ENCODE measurements at regions not wholly inside any gene's neighbourhood (a gene's known extent, or its start where the extent isn't known, plus 50 kb on each side); places are given as distances from the start of the nearest gene placed in this dataset.

DNA sequence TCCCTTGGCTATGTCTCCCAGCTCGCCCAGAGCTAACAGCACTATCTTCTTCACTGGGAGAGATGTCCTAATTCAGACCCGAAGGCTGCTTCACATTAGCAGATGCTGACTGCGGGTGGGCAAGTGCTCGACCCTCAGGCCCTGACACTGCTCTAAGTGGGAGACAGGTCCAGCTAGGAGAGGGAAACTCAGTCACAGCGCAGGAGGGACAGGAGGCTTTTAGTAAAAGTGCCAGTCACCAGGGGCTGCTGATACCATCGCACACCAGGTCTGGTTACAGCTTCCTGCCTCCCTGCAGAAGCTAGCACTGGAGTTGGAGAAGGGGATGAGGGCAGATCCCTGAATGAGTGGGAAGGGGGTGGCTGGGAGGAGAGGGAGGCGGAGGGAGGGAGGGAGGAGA lies 365.8 kb upstream of the RGMA start:
- no peak for DNase-seq (ENCODE audit: low spot score in 2 of 2)
- WGBS, 2 donors, result 74 to 75% methylated on average over 7 of the region's 7 CpGs
- TF ChIP-seq, protein P1, sequence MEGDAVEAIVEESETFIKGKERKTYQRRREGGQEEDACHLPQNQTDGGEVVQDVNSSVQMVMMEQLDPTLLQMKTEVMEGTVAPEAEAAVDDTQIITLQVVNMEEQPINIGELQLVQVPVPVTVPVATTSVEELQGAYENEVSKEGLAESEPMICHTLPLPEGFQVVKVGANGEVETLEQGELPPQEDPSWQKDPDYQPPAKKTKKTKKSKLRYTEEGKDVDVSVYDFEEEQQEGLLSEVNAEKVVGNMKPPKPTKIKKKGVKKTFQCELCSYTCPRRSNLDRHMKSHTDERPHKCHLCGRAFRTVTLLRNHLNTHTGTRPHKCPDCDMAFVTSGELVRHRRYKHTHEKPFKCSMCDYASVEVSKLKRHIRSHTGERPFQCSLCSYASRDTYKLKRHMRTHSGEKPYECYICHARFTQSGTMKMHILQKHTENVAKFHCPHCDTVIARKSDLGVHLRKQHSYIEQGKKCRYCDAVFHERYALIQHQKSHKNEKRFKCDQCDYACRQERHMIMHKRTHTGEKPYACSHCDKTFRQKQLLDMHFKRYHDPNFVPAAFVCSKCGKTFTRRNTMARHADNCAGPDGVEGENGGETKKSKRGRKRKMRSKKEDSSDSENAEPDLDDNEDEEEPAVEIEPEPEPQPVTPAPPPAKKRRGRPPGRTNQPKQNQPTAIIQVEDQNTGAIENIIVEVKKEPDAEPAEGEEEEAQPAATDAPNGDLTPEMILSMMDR (IDR thresholded peaks at IDR 0.05), result no peak

DNA sequence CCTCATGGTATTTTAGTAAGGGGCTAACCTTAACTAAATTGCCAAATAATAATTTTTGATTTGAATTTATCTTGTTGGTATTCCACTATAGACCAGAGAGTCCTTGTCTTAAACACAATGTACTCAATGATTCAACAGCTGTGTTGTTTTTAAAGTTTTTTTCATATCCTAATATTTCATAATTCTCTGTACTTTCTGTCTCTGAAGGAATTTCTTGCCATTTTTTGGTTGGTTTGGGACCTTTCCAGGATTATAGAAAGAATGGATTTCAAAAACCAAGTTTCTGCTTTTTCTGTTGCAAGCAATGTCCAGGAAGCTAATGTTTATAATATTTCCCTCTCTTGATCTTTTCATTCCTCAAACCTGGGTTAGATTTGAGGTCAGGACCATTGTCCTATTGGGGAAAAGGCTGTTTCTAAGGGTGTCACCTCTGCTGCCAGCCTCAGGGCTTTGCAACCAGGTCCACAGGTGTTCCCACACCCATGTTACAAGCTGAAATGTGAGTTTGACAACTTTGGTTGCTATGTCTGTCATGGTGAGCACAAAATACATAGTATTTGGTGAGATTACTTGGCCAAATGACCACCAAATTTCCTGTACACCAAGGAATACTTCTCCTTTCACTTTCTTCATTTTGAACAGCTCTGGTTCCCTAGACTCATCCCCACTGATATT lies 363.7 kb upstream of the RGMA start:
- H3K4me3 ChIP-seq (ENCODE audit: low read depth, poor library complexity, severe bottlenecking), result no peak overlapping the region
- DNase-seq (ENCODE audit: low spot score in 2 of 2), result no peak
- TF ChIP-seq, protein P1 (IDR thresholded peaks at IDR 0.05), result no peak
- no peak for TF ChIP-seq POLR2A (IDR thresholded peaks at IDR 0.05)
- intact Hi-C loops (cut with DNase I; ENCODE audit: low total_unique reads), result no loop called here

More for the DNA sequence above, 365.8 kb upstream of the RGMA start:
- intact Hi-C loops (cut with DNase I; ENCODE audit: low total_unique reads), result no loop called here
- H3K4me3 ChIP-seq (ENCODE audit: low read depth, poor library complexity, severe bottlenecking), result no peak overlapping the region

- no peak overlapping the region for H3K4me3 ChIP-seq (ENCODE audit: low read depth, poor library complexity, severe bottlenecking)
- intact Hi-C loops (cut with DNase I; ENCODE audit: low total_unique reads), result no loop called here
- 24 to 25% methylated on average over 2 of the region's 2 CpGs for whole genome bisulfite sequencing, 2 donors
- TF ChIP-seq, protein P1 (IDR thresholded peaks at IDR 0.05), result no peak
- TF ChIP-seq POLR2A (IDR thresholded peaks at IDR 0.05), result no peak
- no peak for DNase-seq (ENCODE audit: low spot score in 2 of 2)
Observed at GRCh38 chr15:93451822-93452221, 362.8 kb upstream of the RGMA start.

DNA sequence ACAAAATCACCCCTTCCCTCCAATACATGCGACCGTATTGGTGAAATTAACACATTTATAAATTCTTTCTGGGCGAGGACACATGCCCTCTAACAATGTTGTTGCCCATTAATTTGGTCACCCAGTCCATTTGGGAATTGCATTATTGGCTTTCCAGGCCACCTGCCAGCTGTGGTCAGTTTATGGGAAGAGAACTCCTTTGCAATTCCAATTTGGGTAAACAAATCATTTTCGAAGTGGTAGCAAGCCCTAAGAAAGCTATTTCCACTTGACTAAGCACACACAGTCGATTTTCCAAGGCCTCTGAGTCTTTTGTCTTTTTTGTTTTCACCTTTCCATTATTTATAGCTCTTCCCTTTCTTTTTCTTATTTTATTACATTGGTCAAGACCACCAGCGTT lies 362.3 kb upstream of the RGMA start:
- peak in 1 of 2 donors; percentile 27 for DNase-seq (ENCODE audit: low spot score in 2 of 2)
- 47 to 63% methylated on average over 6 of the region's 6 CpGs for WGBS, 2 donors
- no peak overlapping the region for H3K4me3 ChIP-seq (ENCODE audit: low read depth, poor library complexity, severe bottlenecking)
- intact Hi-C loops (cut with DNase I; ENCODE audit: low total_unique reads), result no loop called here
- TF ChIP-seq POLR2A (IDR thresholded peaks at IDR 0.05), result no peak
- TF ChIP-seq, protein P1 (IDR thresholded peaks at IDR 0.05), result no peak

- H3K4me3 ChIP-seq (ENCODE audit: low read depth, poor library complexity, severe bottlenecking), result no peak overlapping the region
- TF ChIP-seq, protein P1 (IDR thresholded peaks at IDR 0.05), result no peak
- no peak for TF ChIP-seq POLR2A (IDR thresholded peaks at IDR 0.05)
- DNase-seq (ENCODE audit: low spot score in 2 of 2), result no peak
- intact Hi-C loops (cut with DNase I; ENCODE audit: low total_unique reads), result no loop called here
- 63 to 68% methylated on average over 2 of the region's 2 CpGs for WGBS, 2 donors
Observed at GRCh38 chr15:93449798-93450197, 360.8 kb upstream of the RGMA start.

DNA sequence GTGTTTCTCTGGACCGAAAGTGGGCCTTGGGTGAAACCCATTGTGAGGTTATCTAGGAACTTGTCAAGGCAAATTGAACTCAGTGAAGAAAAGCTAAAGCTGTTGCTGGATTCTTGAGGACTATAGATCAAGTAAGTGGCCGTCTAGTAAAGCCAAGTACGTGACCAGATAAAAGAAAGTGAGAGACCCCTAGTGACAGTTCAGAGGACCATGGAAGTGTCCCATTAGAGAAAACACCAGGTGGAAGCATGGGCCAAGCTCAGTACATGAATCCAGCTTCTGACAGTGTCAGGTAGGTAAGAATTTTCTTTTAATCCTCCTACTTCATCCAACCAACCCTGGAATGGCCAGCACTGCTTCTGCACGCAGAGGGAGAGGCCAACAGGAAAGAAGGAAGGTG lies 349.3 kb upstream of the RGMA start:
- intact Hi-C loops (cut with DNase I; ENCODE audit: low total_unique reads), result no loop called here
- H3K4me3 ChIP-seq (ENCODE audit: low read depth, poor library complexity, severe bottlenecking), result no peak overlapping the region
- TF ChIP-seq POLR2A (IDR thresholded peaks at IDR 0.05), result no peak
- TF ChIP-seq, protein P1 (IDR thresholded peaks at IDR 0.05), result no peak
- WGBS, 2 donors, result 57 to 75% methylated on average over 4 of the region's 4 CpGs
- DNase-seq (ENCODE audit: low spot score in 2 of 2), result no peak
